ENCODE measurements at regions not wholly inside any gene's neighbourhood (a gene's known extent, or its start where the extent isn't known, plus 50 kb on each side); places are given as distances from the start of the nearest gene placed in this dataset.

DNA sequence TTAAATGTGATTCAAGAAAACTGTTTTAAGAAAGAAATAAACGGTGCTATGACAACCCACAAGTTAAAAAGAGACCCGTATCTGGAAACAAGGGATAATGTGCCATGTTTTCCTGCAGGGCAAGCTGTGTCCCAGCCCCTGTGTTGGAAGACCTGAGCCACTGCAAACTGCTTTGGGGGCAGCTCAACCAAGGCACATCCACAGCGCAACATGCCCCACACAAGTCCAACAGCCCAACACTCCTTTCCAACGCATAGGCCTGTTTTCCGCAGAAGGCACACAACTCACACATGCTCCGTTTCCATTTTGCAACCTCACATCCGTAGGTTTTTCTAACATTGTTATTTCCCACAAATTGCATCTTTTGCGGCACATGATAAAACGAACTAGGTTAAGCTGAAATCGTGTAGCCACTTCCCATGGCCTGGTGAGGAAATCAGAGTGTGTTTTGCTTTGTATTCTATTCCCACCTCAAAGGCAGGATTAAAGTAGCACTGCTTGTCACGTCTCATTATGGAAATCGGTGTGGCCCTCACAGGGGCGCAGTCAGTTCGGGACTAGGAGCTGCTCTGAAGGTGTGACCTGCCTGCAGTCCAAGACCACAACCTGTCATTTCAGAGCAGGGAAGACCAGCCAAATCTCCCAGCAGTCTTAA, 50.5 kb upstream of the ZNF516 start:
- TF ChIP-seq, protein P1, sequence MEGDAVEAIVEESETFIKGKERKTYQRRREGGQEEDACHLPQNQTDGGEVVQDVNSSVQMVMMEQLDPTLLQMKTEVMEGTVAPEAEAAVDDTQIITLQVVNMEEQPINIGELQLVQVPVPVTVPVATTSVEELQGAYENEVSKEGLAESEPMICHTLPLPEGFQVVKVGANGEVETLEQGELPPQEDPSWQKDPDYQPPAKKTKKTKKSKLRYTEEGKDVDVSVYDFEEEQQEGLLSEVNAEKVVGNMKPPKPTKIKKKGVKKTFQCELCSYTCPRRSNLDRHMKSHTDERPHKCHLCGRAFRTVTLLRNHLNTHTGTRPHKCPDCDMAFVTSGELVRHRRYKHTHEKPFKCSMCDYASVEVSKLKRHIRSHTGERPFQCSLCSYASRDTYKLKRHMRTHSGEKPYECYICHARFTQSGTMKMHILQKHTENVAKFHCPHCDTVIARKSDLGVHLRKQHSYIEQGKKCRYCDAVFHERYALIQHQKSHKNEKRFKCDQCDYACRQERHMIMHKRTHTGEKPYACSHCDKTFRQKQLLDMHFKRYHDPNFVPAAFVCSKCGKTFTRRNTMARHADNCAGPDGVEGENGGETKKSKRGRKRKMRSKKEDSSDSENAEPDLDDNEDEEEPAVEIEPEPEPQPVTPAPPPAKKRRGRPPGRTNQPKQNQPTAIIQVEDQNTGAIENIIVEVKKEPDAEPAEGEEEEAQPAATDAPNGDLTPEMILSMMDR (conservative IDR thresholded peaks at IDR 0.05; ENCODE audit: low read depth, low read length): no peak
- TF ChIP-seq RAD21 (IDR thresholded peaks at IDR 0.05; ENCODE audit: low read length): no peak
- no peak for TF ChIP-seq FOS (IDR thresholded peaks at IDR 0.05; ENCODE audit: low read depth, low read length)
- TF ChIP-seq RFX5 (IDR thresholded peaks at IDR 0.05; ENCODE audit: low read depth, low read length): no peak
- TF ChIP-seq POLR2A (IDR thresholded peaks at IDR 0.05; ENCODE audit: low read depth, low read length): no peak
- TF ChIP-seq MAZ (IDR thresholded peaks at IDR 0.05; ENCODE audit: borderline replicate concordance, low read depth, low read length): no peak

All from IMR-90 (cell line).